H9 (cell line): ENCODE measurements at regions not wholly inside any gene's neighbourhood (a gene's known extent, or its start where the extent isn't known, plus 50 kb on each side); places are given as distances from the start of the nearest gene placed in this dataset.

Experiments used
- DNase-seq: peaks from one replicate; pipeline ENCODE4 v3.0.0-alpha.2; 2017
- H2AFZ ChIP-seq: one replicate; pipeline ENCODE4 v1.6.1; 2013; ENCODE audit warnings: mild to moderate bottlenecking, low read length, control low read depth, moderate library complexity
- H2AK5ac ChIP-seq: 2 replicates; pipeline ENCODE4 v1.6.1; 2013; ENCODE audit warnings: low read length, control low read depth, mixed read lengths; ENCODE audit not compliant: insufficient read length
- H2BK120ac ChIP-seq: one replicate; pipeline ENCODE4 v1.6.1; 2013; ENCODE audit warnings: low read depth, mild to moderate bottlenecking, low read length, control low read depth, inconsistent platforms; ENCODE audit not compliant: poor library complexity, severe bottlenecking
- H2BK12ac ChIP-seq: 2 replicates; pipeline ENCODE4 v1.6.1; 2013; ENCODE audit warnings: low read length, control low read depth, mixed read lengths, low read depth; ENCODE audit not compliant: insufficient read length
- H2BK15ac ChIP-seq: 2 replicates; pipeline ENCODE4 v1.6.1; 2013; ENCODE audit warnings: low read depth, low read length, control low read depth
- H2BK20ac ChIP-seq: one replicate; pipeline ENCODE4 v1.6.1; 2013; ENCODE audit warnings: low read depth, mild to moderate bottlenecking, low read length, control low read depth, inconsistent platforms; ENCODE audit not compliant: poor library complexity, severe bottlenecking
- H2BK5ac ChIP-seq: 2 replicates; pipeline ENCODE4 v1.6.1; 2013; ENCODE audit warnings: low read length, control low read depth, mixed read lengths; ENCODE audit not compliant: insufficient read length
- H3K14ac ChIP-seq: 2 replicates; pipeline ENCODE4 v1.6.1; 2013; ENCODE audit warnings: low read length, control low read depth; ENCODE audit not compliant: insufficient read depth
- H3K18ac ChIP-seq: 2 replicates; pipeline ENCODE4 v1.6.1; 2013; ENCODE audit warnings: low read depth, mild to moderate bottlenecking, mixed read lengths, low read length, control low read depth; ENCODE audit not compliant: insufficient read length
- H3K23ac ChIP-seq: 2 replicates; pipeline ENCODE4 v1.6.1; 2013; ENCODE audit warnings: low read length, control low read depth, mixed read lengths, low read depth; ENCODE audit not compliant: insufficient read length
- H3K23me2 ChIP-seq: 2 replicates; pipeline ENCODE4 v1.6.1; 2013; ENCODE audit warnings: low read depth, mild to moderate bottlenecking, mixed read lengths, low read length, control low read depth; ENCODE audit not compliant: insufficient read length, poor library complexity, severe bottlenecking
- H3K27ac ChIP-seq: 2 replicates; pipeline ENCODE4 v1.5.1; 2013; ENCODE audit warnings: low read length, control low read depth, mixed read lengths, low read depth; ENCODE audit not compliant: insufficient read length
- H3K27me3 ChIP-seq: 2 replicates; pipeline ENCODE4 v1.6.1; 2013; ENCODE audit warnings: low read length, control low read depth, inconsistent platforms; ENCODE audit not compliant: insufficient read depth
- H3K4ac ChIP-seq: 2 replicates; pipeline ENCODE4 v1.6.1; 2013; ENCODE audit warnings: low read depth, mild to moderate bottlenecking, control low read depth, inconsistent platforms, low read length, moderate library complexity
- H3K4me1 ChIP-seq: 2 replicates; pipeline ENCODE4 v1.6.1; 2013; ENCODE audit warnings: low read length, control low read depth, inconsistent platforms; ENCODE audit not compliant: insufficient read depth
- H3K4me2 ChIP-seq: 2 replicates; pipeline ENCODE4 v1.6.1; 2013; ENCODE audit warnings: low read length, control low read depth, mixed read lengths; ENCODE audit not compliant: insufficient read length, insufficient read depth
- H3K56ac ChIP-seq: 2 replicates; pipeline ENCODE4 v1.6.1; 2013; ENCODE audit warnings: low read depth, mild to moderate bottlenecking, mixed read lengths, low read length, control low read depth; ENCODE audit not compliant: insufficient read length
- H3K79me1 ChIP-seq: 2 replicates; pipeline ENCODE4 v1.6.1; 2013; ENCODE audit warnings: low read depth, mild to moderate bottlenecking, moderate library complexity, low read length, control low read depth, inconsistent platforms; ENCODE audit not compliant: insufficient read depth, poor library complexity, severe bottlenecking
- H3K79me2 ChIP-seq: 2 replicates; pipeline ENCODE4 v1.6.1; 2013; ENCODE audit warnings: low read length, control low read depth, inconsistent platforms; ENCODE audit not compliant: insufficient read depth
- H3K9ac ChIP-seq: 2 replicates; pipeline ENCODE4 v1.6.1; 2013; ENCODE audit warnings: low read length, control low read depth, mixed read lengths; ENCODE audit not compliant: insufficient read length; ENCODE audit errors: extremely low read depth
- H3K9me3 ChIP-seq: one replicate; pipeline ENCODE4 v1.6.1; 2013; ENCODE audit warnings: low read depth, low read length, inconsistent platforms; ENCODE audit not compliant: control insufficient read depth
- H3T11ph ChIP-seq: one replicate; pipeline ENCODE4 v1.6.1; 2013; ENCODE audit warnings: mild to moderate bottlenecking, low read length, control low read depth, inconsistent platforms
- H4K20me1 ChIP-seq: one replicate; pipeline ENCODE4 v1.6.1; 2013; ENCODE audit not compliant: control insufficient read depth, insufficient read length, insufficient read depth
- H4K5ac ChIP-seq: 2 replicates; pipeline ENCODE4 v1.6.1; 2013; ENCODE audit warnings: low read depth, mild to moderate bottlenecking, mixed read lengths, low read length, control low read depth; ENCODE audit not compliant: insufficient read length
- H4K8ac ChIP-seq: replicated peaks from 2 replicates; pipeline ENCODE4 v1.6.1; 2013; ENCODE audit warnings: low read length, control low read depth, mixed read lengths, low read depth; ENCODE audit not compliant: insufficient read length
- H4K91ac ChIP-seq: 2 replicates; pipeline ENCODE4 v1.6.1; 2013; ENCODE audit warnings: low read depth, mild to moderate bottlenecking, moderate library complexity, mixed read lengths, low read length, control low read depth; ENCODE audit not compliant: insufficient read length
- H3K27ac Mint-ChIP-seq, 3 experiments: 2 replicates in 2 of 3; 3 replicates in 1 of 3; pipeline ENCODE4 v1.8.0; 2020 to 2021; ENCODE audit warnings: mixed read lengths in 3 of 3, mild to moderate bottlenecking in 1 of 3, moderate library complexity in 1 of 3
- H3K27me3 Mint-ChIP-seq: 2 replicates; pipeline ENCODE4 v1.8.0; 2021; ENCODE audit warnings: low read depth, mild to moderate bottlenecking, moderate library complexity, mixed read lengths
- H3K36me3 Mint-ChIP-seq, 3 experiments: 2 replicates in 2 of 3; 3 replicates in 1 of 3; pipeline ENCODE4 v1.8.0; 2020 to 2021; ENCODE audit warnings: low read depth in 3 of 3, mixed read lengths in 3 of 3; ENCODE audit not compliant: insufficient read depth in 1 of 3
- H3K4me1 Mint-ChIP-seq, 2 experiments: 2 replicates each; pipeline ENCODE4 v1.8.0; 2020; ENCODE audit warnings: mixed read lengths in 2 of 2
- H3K4me3 Mint-ChIP-seq, 2 experiments: 2 replicates in 1 of 2; 3 replicates in 1 of 2; pipeline ENCODE4 v1.8.0; 2020 to 2021; ENCODE audit warnings: mild to moderate bottlenecking in 2 of 2, mixed read lengths in 2 of 2, moderate library complexity in 1 of 2
- H3K9me3 Mint-ChIP-seq, 2 experiments: 2 replicates in 1 of 2; 3 replicates in 1 of 2; pipeline ENCODE4 v1.8.0; 2020; ENCODE audit warnings: mild to moderate bottlenecking in 2 of 2, mixed read lengths in 2 of 2, moderate library complexity in 1 of 2
- WGBS: extraction: QIAGEN DNeasy Blood & Tissue Kit; methylation state at CpG from one replicate; pipeline ENCODE4 v1.1.7; 2013; ENCODE audit warnings: missing lambda C conversion rate, low lambda C conversion rate, mixed read lengths; ENCODE audit not compliant: insufficient read length; ENCODE audit errors: extremely low coverage; 5-methylcytosine and 5-hydroxymethylcytosine counted together
- TF ChIP-seq, protein P1 (sequence below): fragments of 200-600 bp; sonication (generic); conservative IDR thresholded peaks from 3 replicates; pipeline ENCODE4 v1.8.0; 2021; ENCODE audit warnings: antibody characterized with exemption, mild to moderate bottlenecking

DNA sequence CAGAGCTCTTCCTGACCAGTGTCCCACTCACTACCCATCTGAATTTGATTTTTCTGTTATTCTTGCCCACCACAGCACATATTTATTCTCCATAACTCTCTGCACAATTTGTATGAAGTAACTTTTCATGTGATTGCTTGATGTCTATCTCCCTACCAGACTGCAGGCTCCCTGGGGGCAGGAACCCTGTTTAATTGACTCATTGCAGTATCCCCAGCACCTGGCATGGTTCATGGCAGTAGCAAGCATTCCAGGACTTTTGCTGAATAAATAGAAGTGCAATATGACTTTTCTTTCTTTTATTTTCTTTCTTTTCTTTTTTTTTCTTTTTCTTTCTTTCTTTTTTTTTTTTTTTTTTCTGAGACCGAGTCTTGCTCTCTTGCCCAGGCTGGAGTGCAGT is 88.7 kb upstream of the XPO1 start:
- no peak overlapping the region for H2AFZ ChIP-seq
- no CpG with 5 or more reads among the region's 1 CpG for WGBS
- no peak overlapping the region for H3K18ac ChIP-seq
- no peak overlapping the region for H2BK120ac ChIP-seq
- H3K4me1 ChIP-seq: no peaks in the 10 kb centered on the region
- H3K27ac ChIP-seq: no peak overlapping the region
- no peak overlapping the region for H2BK12ac ChIP-seq
- H3K9ac ChIP-seq: no peak overlapping the region
- H2BK5ac ChIP-seq: no peak overlapping the region
- no peak overlapping the region for H3K4me2 ChIP-seq
- no peak overlapping the region for H4K8ac ChIP-seq
- H2AK5ac ChIP-seq: no peak overlapping the region
- no peak overlapping the region for H4K91ac ChIP-seq
- Mint-ChIP-seq H3K27me3 (no peaks in the 10 kb centered on the region; the same call in 1 of the 2 replicates), H3K9me3 (no peaks in the 10 kb centered on the region), H3K4me3 (no peak overlapping the region), H3K36me3 (no peaks in the 10 kb centered on the region), H3K4me1 (peaks cover 4 to 6% of the 10 kb centered on the region in 2 experiments), H3K27ac (no peak overlapping the region; a peak in 1 of 7 replicates)
- no peak overlapping the region for H3K56ac ChIP-seq
- H3K9me3 ChIP-seq: no peaks in the 10 kb centered on the region
- no peak overlapping the region for H3T11ph ChIP-seq
- no peak for DNase-seq
- H3K4ac ChIP-seq: no peak overlapping the region
- no peak overlapping the region for H2BK15ac ChIP-seq
- H2BK20ac ChIP-seq: no peak overlapping the region
- H4K20me1 ChIP-seq: no peaks in the 10 kb centered on the region
- H3K79me2 ChIP-seq: no peaks in the 10 kb centered on the region
- H3K23ac ChIP-seq: no peak overlapping the region
- no peaks in the 10 kb centered on the region for H3K79me1 ChIP-seq
- no peaks in the 10 kb centered on the region for H3K23me2 ChIP-seq
- H4K5ac ChIP-seq: no peak overlapping the region
- no peaks in the 10 kb centered on the region for H3K27me3 ChIP-seq
- no peak overlapping the region for H3K14ac ChIP-seq
- TF ChIP-seq, protein P1, sequence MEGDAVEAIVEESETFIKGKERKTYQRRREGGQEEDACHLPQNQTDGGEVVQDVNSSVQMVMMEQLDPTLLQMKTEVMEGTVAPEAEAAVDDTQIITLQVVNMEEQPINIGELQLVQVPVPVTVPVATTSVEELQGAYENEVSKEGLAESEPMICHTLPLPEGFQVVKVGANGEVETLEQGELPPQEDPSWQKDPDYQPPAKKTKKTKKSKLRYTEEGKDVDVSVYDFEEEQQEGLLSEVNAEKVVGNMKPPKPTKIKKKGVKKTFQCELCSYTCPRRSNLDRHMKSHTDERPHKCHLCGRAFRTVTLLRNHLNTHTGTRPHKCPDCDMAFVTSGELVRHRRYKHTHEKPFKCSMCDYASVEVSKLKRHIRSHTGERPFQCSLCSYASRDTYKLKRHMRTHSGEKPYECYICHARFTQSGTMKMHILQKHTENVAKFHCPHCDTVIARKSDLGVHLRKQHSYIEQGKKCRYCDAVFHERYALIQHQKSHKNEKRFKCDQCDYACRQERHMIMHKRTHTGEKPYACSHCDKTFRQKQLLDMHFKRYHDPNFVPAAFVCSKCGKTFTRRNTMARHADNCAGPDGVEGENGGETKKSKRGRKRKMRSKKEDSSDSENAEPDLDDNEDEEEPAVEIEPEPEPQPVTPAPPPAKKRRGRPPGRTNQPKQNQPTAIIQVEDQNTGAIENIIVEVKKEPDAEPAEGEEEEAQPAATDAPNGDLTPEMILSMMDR: no peak
